GM12878 (cell line): ENCODE measurements at regions not wholly inside any gene's neighbourhood (a gene's known extent, or its start where the extent isn't known, plus 50 kb on each side); places are given as distances from the start of the nearest gene placed in this dataset.

Source experiments
- ATAC-seq: fragments of 200-7000 bp; cut with Tn5 transposase; 3 replicates; pipeline ENCODE4 v1.9.1; 2020; ENCODE audit warnings: mild to moderate bottlenecking, moderate library complexity
- BruUV-seq: library from RNA; stranded (reverse); fragments of 400-500 nt; replicated peaks from 2 replicates; lab custom pipeline; 2021; lab: Mats Ljungman, UMichigan
- CTCF ChIA-PET: fragments of 300-600 bp; sonication (Branson Sonifier 250); formaldehyde crosslinking; extraction: SDS; loops from one replicate; lab custom pipeline; 2021; ENCODE audit warnings: inconsistent platforms; lab: Yijun Ruan, JAX
- POLR2A ChIA-PET: fragments of 350-600 bp; formaldehyde crosslinking; extraction: SDS; loops from one replicate; lab custom pipeline; 2021; ENCODE audit warnings: inconsistent platforms; lab: Charles Lee
- RAD21 ChIA-PET: fragments of 300-600 bp; sonication (Branson Sonifier 250); formaldehyde crosslinking; loops from one replicate; lab custom pipeline; 2023; ENCODE audit warnings: antibody characterized with exemption; ENCODE audit not compliant: unreplicated experiment; lab: Charles Lee
- SMC1A ChIA-PET: fragments of 300-600 bp; sonication (Branson Sonifier 250); formaldehyde crosslinking; loops from one replicate; lab custom pipeline; 2023; ENCODE audit not compliant: unreplicated experiment, uncharacterized antibody; lab: Charles Lee
- DNase-seq: peaks from one replicate; pipeline ENCODE4 v3.0.0-alpha.2; 2011; ENCODE audit warnings: low read depth, low spot score
- FAIRE-seq: peaks from 3 replicates; lab custom pipeline; 2011; peaks lifted over from hg19 to GRCh38; lab: Jason Lieb, UNC
- H2AFZ ChIP-seq: 2 replicates; pipeline ENCODE4 v1.6.0; 2011; ENCODE audit warnings: low read depth, low read length, control low read depth; ENCODE audit not compliant: control insufficient read depth
- H3K27ac ChIP-seq: 2 replicates; pipeline ENCODE4 v1.5.1; 2011; ENCODE audit warnings: control low read depth; ENCODE audit not compliant: control insufficient read depth, insufficient read depth
- H3K27me3 ChIP-seq, 2 experiments: replicated peaks in 1 of 2; 2 replicates each; pipeline versions ENCODE4 v1.6.0 to v1.6.1; 2011; ENCODE audit warnings: low read length in 1 of 2; ENCODE audit not compliant: control insufficient read depth in 2 of 2, insufficient read depth in 2 of 2
- H3K36me3 ChIP-seq, 2 experiments: 2 replicates each; pipeline ENCODE4 v1.5.1; 2011; ENCODE audit warnings: low read length in 1 of 2; ENCODE audit not compliant: control insufficient read depth in 2 of 2, insufficient read depth in 2 of 2
- H3K4me1 ChIP-seq: 2 replicates; pipeline ENCODE4 v1.6.1; 2011; ENCODE audit warnings: mild to moderate bottlenecking, low read length, moderate library complexity, mixed read lengths; ENCODE audit not compliant: control insufficient read depth, insufficient read depth
- H3K4me2 ChIP-seq: 2 replicates; pipeline ENCODE4 v1.6.0; 2011; ENCODE audit warnings: control low read depth; ENCODE audit not compliant: control insufficient read depth, insufficient read depth
- H3K4me3 ChIP-seq: fragments of 200-600 bp; sonication (generic); 2 replicates; pipeline ENCODE4 v1.5.1; 2016
- H3K79me2 ChIP-seq: 2 replicates; pipeline ENCODE4 v1.6.0; 2011; ENCODE audit warnings: low read length; ENCODE audit not compliant: control insufficient read depth, insufficient read depth
- H3K9ac ChIP-seq: 2 replicates; pipeline ENCODE4 v1.8.0; 2011; ENCODE audit warnings: low read length, control low read depth, mixed read lengths; ENCODE audit not compliant: control insufficient read depth, insufficient read depth
- H3K9me3 ChIP-seq: replicated peaks from 3 replicates; pipeline ENCODE4 v1.5.1; 2011; ENCODE audit warnings: mild to moderate bottlenecking, low read length; ENCODE audit not compliant: control insufficient read depth, insufficient read depth
- H4K20me1 ChIP-seq: 2 replicates; pipeline ENCODE4 v1.6.0; 2011; ENCODE audit not compliant: control insufficient read depth, insufficient read depth
- EED ChIP-seq: sonication (generic); IDR thresholded peaks from 2 replicates; pipeline ENCODE4 v1.6.1; 2016; ENCODE audit warnings: antibody characterized with exemption, low read depth
- HSF1 ChIP-seq: fragments of 150-350 bp; IDR thresholded peaks from 2 replicates; pipeline ENCODE4 v1.6.1; 2014; ENCODE audit warnings: mild to moderate bottlenecking, low read depth, low read length
- MEF2A ChIP-seq: IDR thresholded peaks from 2 replicates; pipeline ENCODE4 v1.6.1; 2011; ENCODE audit warnings: low read depth, mild to moderate bottlenecking, low read length, moderate library complexity; ENCODE audit not compliant: insufficient read depth
- MEF2B ChIP-seq: fragments of 450-650 bp; IDR thresholded peaks from 2 replicates; pipeline ENCODE4 v1.6.1; 2018; ENCODE audit warnings: mild to moderate bottlenecking, moderate library complexity; ENCODE audit not compliant: partially characterized antibody, poor library complexity, severe bottlenecking
- MXI1 ChIP-seq: fragments of 150-350 bp; IDR thresholded peaks from 2 replicates; pipeline ENCODE4 v1.6.1; 2011; ENCODE audit warnings: low read depth, mild to moderate bottlenecking, inconsistent platforms, low read length, improper control_type of control experiment
- PKNOX1 ChIP-seq: fragments of 450-650 bp; IDR thresholded peaks from 2 replicates; pipeline ENCODE4 v1.6.1; 2016; ENCODE audit warnings: mild to moderate bottlenecking
- POLR2AphosphoS5 ChIP-seq: IDR thresholded peaks from 2 replicates; pipeline ENCODE4 v1.6.1; 2011; ENCODE audit warnings: mild to moderate bottlenecking, low read length, inconsistent platforms
- RCOR1 ChIP-seq: conservative IDR thresholded peaks from 2 replicates; pipeline ENCODE4 v1.6.1; 2012; ENCODE audit warnings: low read depth, low read length, improper control_type of control experiment
- RELA ChIP-seq: fragments of 450-650 bp; IDR thresholded peaks from 2 replicates; pipeline ENCODE4 v1.8.0; 2014; ENCODE audit warnings: borderline replicate concordance; ENCODE audit not compliant: partially characterized antibody
- SMAD1 ChIP-seq: fragments of 450-650 bp; IDR thresholded peaks from 2 replicates; pipeline ENCODE4 v1.6.1; 2018; ENCODE audit warnings: mild to moderate bottlenecking, low read depth; ENCODE audit not compliant: partially characterized antibody
- SREBF1 ChIP-seq: IDR thresholded peaks from 2 replicates; pipeline ENCODE4 v1.6.1; 2012; ENCODE audit warnings: mild to moderate bottlenecking, low read length
- USF1 ChIP-seq: IDR thresholded peaks from 2 replicates; pipeline ENCODE4 v1.6.1; 2011; ENCODE audit warnings: borderline replicate concordance, low read depth, mild to moderate bottlenecking, moderate library complexity, mixed read lengths, low read length; ENCODE audit not compliant: insufficient read depth; ENCODE audit errors: extremely low read length
- ZZZ3 ChIP-seq: IDR thresholded peaks from 2 replicates; pipeline ENCODE4 v1.6.1; 2011; ENCODE audit warnings: low read depth; ENCODE audit not compliant: control insufficient read depth, insufficient read length
- WGBS: methylation state at CpG from one replicate; pipeline ENCODE4 v1.1.6; 2016; ENCODE audit warnings: low lambda C conversion rate; ENCODE audit not compliant: insufficient replicate concordance, insufficient coverage; ENCODE audit errors: missing lambda C conversion rate; 5-methylcytosine and 5-hydroxymethylcytosine counted together
- in situ Hi-C: fragments of 300-500 bp; cut with MboI; formaldehyde crosslinking; loops from 9 replicates; pipeline ENCODE4 v1.14.3; 2018; ENCODE audit warnings: mixed read lengths
- intact Hi-C: fragments of 100-400 bp; cut with micrococcal nuclease; formaldehyde crosslinking; loops from one replicate; pipeline ENCODE4 v1.14.2; 2022; ENCODE audit not compliant: unreplicated experiment

- TF ChIP-seq MEF2B (no peak), PKNOX1 (no peak), USF1 (no peak)
Measured at GRCh38 chr3:159806412-159806811, 182.2 kb upstream of the IL12A start (continued).

- RAD21 ChIA-PET, result interaction anchor here (2.2 kb wide), 1 partner anchor 198 kb away, joined by 7 read pairs; no protein-coding TSS in a partner anchor
- no peak for TF ChIP-seq MXI1
- TF ChIP-seq RCOR1, result no peak
- TF ChIP-seq EED, result no peak
- no peak for TF ChIP-seq POLR2AphosphoS5
- no peak for TF ChIP-seq SREBF1
- no peak for TF ChIP-seq SMAD1
- no peak for TF ChIP-seq HSF1
- TF ChIP-seq ZZZ3, result no peak
- no peak for TF ChIP-seq RELA
- no peak for TF ChIP-seq MEF2A
- TF ChIP-seq, all 136 proteins: peak for 0
- 6% methylated on average over 3 of the region's 3 CpGs for whole genome bisulfite sequencing
- Histone ChIP-seq H3K27me3 (peaks cover 0 to 1% of the 10 kb centered on the region in 2 experiments; a peak in 2 of 4 replicates), H3K36me3 (no peaks in the 10 kb centered on the region), H3K4me3 (no peak overlapping the region), H3K9me3 (no peaks in the 10 kb centered on the region), H4K20me1 (no peaks in the 10 kb centered on the region), H3K4me2 (no peak overlapping the region), H3K9ac (no peak overlapping the region), H2AFZ (no peak overlapping the region), H3K4me1 (no peaks in the 10 kb centered on the region), H3K27ac (no peak overlapping the region), H3K79me2 (no peaks in the 10 kb centered on the region)
- DNase-seq (no peak), FAIRE-seq (no peak), ATAC-seq (no peak)
- in situ Hi-C loops, result loop anchor here (5.0 kb wide), 1 partner anchor 535 kb away; no protein-coding TSS in a partner anchor
- ChIA-PET CTCF (interaction anchor here (0.6 to 6.7 kb wide), 10 partner anchors 10 to 549 kb away, joined by 3 to 52 read pairs (median 6); no protein-coding TSS in a partner anchor), POLR2A (no interaction called here), SMC1A (interaction anchor here (1.2 to 7.3 kb wide), 4 partner anchors 10 to 485 kb away, joined by 3 to 41 read pairs (median 7); no protein-coding TSS in a partner anchor)
- no TSS peak for BruUV-seq
- intact Hi-C loops, result no loop called here
Measured at GRCh38 chr3:159807137-159808040, 181.2 kb upstream of the IL12A start.
